HG02852 (cell line): ENCODE measurements at regions not wholly inside any gene's neighbourhood (a gene's known extent, or its start where the extent isn't known, plus 50 kb on each side); places are given as distances from the start of the nearest gene placed in this dataset.

ENCODE experiments used
- ATAC-seq: cut with Tn5 transposase; IDR thresholded peaks from one replicate; pipeline ENCODE4 v1.9.1; 2021; ENCODE audit warnings: mild to moderate bottlenecking, moderate library complexity; ENCODE audit not compliant: unreplicated experiment

DNA sequence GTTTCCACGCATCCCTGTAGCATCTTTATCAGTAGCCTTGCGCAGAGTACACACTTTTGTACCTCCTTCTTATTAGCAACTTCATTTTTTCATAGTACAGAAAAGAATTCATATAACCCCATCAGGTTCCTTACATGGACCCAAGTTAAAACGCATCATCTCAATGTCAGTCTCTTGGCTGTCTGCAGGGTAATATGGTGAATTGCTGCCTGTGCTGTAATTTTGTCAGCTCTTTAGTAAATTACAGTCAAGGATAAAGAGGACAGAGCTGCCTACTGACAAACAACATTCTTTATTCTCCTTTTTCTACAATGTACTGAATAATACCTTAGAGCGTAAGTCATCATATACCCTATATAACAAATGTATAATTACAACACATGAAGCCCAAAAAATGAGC is 222.5 kb downstream of the MRPL39 start:
- ATAC-seq: no peak

DNA sequence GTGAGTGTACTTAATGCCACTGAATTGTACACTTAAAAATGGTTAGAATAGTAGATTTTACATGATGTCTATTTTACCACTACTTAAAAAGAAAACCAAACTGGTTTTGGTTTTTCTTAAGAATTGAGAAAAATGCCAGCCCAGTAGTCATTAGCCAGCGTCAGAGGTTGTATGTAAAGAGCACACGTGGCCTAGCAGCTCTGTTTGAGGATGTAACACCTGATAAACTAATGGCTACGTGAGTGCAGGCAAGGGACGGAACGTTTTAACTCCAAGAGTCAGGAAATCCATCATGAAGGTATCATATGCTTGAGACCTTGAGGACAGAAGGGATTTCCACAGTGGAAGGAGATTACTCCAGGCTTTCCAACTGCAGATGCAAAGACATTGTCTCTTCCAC is 223.7 kb downstream of the MRPL39 start:
- ATAC-seq: no peak

DNA sequence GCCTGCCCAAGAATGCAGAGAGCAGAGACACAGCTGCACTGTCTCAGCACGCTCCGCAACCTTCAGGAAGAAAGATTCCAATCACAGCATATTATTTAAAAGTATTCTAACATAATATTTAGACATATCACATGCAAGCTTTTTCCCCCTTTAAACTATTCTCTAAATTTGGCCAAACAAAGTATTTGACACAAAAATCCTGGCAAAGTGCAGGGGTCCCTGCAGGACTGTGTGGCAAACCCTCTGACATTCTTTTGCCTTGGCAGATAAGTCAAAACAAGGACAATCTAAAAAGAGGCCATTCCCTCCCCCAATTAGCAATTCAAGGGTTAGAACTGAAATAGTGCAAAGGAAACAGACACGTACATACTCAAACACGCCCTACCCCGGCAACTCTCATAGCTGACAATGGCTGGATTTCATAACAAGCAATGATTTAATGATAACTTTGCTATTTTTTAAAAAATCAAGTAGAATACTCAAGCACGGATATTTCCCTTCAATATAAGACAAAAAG is 225.3 kb downstream of the MRPL39 start:
- no peak for ATAC-seq

DNA sequence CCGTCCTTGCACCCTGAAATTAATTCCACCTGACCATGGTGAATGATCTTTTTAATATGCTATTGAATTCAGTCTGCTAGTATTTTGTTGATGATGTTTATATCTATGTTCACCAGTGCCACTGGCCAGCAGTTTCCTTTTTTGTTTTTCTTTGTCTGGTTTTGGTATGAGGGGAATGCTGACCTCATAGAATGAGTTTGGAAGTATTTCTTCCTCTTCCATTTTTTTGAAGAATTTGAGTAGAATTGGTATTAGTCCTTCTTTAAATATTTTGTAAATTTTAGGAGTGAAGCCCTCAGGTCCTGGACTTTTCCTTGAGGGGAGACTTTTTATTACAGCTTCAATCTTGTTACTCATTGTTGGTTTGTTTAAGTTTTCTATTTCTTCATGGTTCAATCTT is 231.6 kb downstream of the MRPL39 start:
- ATAC-seq: no peak

DNA sequence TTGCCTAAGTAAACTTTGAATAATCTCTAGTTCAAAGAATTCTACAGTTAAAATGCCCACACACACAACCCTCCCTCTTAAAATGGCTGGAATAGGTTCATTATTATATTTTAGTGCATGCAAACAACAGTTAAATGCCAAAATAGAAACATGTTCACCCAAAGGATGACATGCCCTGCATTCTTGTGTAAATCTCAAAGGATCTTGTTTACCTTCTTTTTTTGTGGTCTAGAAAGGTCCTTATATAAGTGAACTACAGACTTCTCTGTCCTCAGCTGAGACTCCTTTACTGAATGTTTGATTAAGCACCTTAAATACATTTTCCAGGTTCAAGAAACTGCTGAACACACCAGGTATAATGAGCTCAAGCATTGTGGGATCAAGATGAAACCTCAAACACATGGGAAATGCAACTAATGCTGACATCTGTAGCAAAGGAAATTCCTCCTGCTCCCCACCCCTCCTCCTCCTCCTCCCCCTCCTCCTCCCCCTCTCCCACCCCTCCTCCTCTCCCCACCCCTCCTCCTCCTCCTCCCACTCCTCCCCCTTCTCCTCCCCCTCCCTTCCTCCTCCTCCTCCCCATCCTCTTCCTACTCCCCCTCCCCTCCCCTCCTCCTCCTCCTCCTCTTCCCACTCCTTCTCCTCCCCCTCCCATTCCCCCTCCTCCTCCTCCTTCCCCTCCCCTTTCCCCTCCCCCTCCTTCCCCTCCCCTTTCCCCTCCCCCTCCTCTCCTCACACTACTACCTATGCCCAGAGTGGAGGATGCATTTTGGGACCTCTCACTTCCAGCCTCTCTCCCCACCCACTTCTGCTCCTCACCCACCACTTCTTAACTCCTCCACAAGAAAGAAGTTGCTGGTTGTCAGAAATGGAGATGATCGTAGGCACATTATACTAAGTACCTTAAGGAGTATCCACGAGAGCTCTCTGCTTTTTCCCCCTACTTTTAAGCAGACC is 233.9 kb downstream of the MRPL39 start:
- no peak for ATAC-seq

DNA sequence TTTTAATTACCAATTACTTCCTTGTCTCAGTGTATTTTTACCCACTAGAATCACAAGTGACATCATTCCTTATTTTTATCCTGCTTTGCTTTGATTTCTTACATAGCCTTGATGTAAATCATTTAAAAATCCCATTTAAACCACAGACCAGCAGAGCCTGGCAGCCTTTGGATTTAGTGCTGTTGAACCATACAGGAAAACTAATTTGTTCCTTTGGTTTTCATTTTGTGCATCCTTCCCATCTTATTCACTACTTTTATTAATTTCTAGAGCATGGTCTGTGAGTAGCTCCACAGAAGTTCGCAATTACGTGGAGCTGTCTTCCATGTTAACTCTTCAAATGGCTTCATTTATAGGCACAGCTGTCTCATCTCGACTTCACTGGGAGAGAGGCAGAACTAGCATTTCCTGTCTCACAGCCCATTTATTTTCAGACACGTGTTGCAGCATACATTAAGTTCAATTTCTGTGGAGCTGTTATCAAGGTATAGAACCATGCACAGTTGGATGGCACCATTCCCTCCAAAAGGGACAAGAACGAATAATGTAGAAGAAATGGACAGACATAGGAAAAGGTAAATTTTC is 235.3 kb downstream of the MRPL39 start:
- no peak for ATAC-seq

DNA sequence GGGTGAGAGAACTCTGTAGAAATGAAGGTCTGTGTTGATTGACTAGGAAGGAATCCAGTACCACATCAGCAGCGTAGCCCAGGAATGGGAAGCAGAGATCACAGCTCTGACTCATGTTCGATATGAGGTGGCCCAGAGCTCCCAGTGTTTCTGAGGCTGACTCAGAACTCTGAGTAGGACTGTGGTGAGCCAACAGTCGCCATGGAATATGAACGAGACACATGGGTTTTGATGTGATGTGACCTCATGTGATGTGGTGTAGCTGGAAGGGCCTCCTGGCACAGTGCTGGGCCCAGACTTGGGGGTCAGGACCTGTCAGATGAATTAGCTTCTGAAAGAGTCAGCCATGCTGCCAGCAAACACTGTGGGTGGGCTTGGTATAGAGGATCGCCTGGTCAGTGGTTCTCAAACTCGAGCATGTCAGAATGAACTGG is 237.0 kb downstream of the MRPL39 start:
- no peak for ATAC-seq

DNA sequence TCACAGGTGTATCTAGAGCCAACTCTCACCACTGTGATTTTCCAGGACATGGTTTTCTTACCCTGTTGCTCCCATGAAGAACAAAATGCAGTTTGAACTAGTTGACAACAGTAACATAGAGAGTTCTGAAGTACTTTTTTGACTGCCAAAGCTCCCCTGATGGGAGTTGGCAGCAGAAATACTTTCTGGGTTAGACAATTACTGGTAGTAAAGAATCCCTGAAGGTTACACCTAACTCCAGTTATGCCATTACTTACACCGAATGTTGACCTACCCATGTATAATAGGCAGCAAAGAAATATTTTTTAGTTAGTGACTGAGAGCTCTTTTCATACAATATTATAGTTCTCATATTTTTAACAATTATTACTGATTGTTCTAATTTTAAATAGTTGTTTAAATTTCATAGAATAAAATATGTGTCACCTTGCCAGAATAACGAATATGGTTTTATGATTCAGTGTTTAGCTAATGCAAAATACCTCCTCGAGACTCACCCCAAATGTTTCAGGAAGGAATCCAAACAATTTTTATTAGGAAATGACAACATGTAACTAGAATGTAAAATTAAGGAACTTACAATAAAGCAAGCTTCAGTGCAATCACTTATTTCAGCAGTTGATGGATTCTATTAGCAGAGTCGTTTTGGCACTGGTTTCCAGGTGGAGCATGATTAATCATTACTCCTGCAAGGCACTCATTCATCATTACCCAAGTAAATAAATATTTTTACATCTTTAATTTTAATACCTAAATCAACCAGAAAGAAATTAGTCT is 237.6 kb downstream of the MRPL39 start:
- no peak for ATAC-seq

DNA sequence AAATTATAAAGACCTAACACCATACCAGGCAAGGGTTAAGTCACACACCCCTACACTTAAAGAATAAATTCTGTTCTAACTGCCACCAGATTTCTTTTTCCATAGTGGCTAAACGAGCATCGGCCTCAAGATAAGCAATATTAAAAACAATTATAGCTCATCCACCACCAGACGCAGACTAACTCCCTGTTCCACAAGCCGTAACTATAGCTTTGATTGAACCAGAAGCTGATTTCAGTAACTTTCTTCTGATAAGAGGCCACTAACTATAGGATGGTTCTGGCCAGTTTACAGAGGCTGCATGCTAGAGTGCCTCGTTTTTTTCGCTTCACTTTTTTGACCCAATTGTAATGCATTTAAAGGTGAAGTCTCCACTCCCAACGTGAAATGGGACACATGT is 238.8 kb downstream of the MRPL39 start:
- no peak for ATAC-seq

DNA sequence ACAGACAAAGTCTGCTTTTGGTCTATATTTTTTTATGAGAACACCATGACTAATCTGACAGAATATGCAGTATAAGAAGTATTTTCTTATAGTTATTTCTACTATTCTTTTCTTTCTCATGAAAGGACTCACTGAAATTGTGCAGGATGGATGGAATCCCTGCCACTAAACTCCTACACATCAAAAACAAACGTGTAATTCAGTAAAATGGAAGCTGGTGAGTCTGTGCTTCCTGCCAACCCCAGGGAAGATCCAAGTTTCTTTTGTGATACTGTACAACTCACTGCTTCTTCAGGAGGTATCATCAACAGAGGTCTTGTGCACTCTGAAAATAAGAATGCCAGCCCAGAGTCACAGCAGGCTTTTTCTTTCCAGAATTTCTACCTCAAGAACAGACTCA is 241.2 kb downstream of the MRPL39 start:
- ATAC-seq: no peak

DNA sequence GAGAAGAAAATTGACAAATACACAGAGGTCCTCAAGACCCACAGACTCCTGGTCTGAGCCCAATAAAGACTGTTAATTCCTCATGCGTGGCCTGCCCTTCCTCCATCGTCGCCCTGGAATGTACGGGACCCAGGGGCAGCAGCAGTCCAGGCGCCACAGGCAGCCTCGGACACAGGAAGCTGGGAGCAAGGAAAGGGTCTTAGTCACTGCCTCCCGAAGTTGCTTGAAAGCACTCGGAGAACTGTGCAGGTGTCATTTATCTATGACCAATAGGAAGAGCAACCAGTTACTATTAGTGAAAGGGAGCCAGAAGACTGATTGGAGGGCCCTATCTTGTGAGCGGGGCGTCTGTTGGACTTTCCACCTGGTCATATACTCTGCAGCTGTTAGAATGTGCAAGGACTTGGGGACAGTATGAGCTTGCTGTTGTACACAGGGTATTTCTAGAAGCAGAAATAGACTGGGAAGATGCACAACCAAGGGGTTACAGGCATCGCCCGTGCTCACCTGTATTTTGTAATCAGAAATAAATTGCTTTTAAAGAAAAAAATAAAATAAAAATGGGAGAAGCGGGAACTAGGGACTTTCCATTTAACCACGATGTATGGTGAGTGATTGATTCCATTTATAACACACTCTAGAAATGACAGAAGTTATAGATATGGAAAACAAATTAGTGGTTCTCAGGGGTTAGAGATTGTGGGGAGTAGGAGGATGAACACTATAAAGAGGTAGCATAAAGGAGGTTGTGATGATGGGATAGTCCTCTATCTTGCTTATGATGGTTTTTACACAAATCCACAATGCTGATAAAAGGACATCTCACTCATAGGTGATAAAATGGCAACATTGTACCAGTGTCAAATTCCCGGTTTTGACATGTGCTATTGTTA is 244.7 kb downstream of the MRPL39 start:
- ATAC-seq: no peak

DNA sequence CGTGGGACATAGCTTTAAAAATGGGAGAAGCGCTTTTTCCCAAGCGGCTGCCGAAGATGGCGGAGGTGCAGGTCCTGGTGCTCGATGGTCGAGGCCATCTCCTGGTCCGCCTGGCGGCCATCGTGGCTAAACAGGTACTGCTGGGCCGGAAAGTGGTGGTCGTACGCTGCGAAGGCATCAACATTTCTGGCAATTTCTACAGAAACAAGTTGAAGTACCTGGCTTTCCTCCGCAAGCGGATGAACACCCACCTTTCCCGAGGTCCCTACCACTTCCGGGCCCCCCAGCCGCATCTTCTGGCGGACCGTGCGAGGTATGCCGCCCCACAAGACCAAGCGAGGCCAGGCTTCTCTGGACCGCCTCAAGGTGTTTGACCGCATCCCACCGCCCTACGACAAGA is 245.5 kb downstream of the MRPL39 start:
- no peak for ATAC-seq

DNA sequence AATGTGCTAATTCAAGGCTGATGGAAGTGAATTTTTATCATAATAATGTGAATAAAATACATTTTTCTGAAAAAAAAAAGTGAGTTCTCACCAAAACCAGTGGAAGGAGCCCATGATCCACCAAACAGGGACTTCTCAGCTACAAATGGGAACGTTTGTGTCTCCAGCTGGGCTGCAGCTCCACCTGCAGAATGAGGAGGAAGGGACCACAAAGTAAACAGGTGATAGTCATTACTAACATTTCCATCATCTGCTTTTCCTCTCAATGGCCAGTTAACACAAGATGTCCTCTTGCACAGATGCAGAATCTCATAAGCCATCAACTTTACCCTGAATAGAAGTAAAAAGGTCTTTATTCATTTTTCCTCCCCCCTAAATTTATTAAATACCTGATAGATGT is 246.2 kb downstream of the MRPL39 start:
- no peak for ATAC-seq

DNA sequence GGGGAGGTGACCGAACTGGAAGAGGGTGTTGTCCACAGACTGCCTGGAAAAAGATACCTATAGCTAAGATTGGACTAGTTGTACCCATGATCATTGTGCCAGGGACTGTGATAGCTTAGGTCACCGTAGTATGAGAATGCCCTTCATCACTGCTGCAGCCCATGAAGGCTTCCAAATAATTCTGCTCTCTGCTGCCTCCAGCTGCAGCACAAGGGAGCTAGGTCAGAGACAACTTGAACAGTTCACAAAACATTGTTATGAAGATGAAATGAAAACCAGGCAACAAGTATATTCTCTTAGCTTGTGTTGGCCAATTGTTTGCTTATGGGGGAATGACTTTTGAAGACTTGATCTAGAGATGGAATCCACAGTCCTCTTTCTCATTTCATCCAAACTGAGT is 246.7 kb downstream of the MRPL39 start:
- ATAC-seq: no peak

DNA sequence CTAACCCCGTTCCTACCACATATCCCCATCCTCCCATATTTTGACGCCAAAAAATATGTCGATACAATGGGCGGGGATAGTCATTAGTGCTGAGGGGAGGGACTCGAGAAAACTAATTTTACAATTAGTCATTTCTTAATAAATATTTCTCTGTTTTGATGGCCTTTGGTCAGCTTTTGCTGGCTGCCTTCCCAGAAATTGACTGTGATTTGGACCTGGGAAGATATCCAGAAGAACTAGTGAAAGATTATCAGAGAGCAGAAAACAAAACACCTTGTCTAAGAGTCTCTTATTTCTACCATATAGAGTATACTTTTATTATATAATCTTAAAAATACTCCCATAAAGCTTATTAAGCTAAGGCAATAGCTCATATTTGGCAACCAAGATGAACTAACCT is 247.6 kb downstream of the MRPL39 start:
- ATAC-seq: no peak

DNA sequence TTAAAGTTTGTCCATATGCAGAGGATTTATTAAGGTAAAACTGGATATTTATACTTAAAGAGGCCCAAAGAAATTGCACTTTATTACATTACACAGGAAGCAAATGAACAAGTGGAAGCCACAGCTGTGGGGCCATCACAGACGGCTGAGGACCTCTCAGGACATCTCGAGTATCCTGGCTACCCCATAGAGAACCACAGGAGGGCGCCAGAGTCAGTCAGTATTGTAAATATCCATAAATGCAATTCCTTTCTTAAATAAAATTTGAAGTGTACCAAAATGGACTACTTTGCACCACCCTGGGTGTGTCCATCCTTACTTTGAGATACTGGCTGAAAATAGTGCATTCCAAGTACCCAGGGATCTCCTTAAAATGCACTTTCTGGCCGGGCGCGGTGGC is 257.2 kb downstream of the MRPL39 start:
- no peak for ATAC-seq

DNA sequence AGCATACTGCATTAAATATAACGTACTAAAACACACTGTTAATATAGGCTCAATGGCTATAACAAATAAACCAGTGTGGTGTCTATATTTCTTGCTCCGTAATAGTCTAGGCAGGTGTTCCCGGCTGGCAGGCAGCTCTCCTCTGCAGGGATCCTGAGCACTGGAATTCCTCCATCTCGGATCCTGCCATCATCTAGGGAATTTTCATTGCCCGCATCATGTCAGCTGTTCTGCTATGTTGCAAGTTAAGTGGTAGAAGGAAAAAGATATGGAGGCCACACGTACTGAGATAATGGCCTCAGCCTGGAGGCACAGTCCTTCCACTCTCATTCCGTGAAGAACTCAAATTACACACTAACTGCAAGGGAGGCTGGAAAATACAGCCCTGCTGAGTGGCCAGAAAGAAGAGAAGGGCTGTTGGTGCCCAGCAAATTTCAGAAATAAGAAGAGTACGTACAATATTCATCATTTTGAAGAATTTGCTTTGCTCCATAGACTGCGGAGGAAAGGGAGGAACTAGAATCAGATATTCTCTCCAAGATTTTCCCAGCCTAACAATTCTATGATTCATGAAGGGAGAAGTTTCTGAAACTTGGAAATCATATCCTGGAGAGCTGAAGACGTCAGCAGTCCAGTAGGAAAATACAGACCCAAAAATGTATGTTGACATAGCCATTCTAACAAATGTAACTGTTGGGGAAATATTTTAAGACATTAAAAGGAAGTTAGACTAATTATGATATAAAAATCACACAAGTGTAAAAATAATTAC is 263.3 kb downstream of the MRPL39 start:
- no peak for ATAC-seq

DNA sequence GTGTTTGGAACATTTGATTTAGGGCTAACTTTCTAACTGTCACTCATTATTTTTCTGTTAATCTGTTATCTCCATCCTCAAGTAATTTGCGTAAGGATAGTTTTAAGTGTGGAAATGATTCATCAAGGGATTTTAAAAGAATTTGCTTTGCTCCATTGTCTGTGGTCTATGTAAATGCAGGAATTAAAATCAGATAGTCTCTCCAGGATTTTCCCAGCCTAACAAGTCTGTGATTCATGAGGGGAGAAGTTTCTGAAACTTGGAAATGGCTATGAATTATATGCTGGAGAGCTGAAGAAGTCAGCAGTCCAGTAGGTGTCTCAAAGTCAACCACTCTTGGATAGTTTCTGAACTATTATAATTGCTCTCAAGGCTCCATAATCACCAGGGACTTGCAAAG is 264.5 kb downstream of the MRPL39 start:
- no peak for ATAC-seq

DNA sequence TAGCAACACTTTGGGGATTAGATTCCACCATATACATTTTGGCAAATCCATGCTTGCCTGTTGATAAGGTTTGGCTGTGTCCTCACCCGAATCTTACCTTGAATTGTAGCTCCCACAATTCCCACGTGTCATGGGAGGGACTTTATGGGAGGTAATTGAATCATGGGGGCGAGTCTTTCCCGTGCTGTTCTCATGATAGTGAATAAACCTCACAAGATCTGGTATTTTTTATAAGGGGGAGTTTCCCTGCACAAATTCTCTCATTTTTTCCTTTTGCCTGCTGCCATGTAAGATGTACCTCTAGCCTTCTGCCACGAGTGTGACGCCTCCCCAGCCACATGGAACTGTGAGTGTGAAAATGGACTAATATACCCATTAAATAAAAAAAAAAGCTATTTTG is 265.3 kb downstream of the MRPL39 start:
- no peak for ATAC-seq

DNA sequence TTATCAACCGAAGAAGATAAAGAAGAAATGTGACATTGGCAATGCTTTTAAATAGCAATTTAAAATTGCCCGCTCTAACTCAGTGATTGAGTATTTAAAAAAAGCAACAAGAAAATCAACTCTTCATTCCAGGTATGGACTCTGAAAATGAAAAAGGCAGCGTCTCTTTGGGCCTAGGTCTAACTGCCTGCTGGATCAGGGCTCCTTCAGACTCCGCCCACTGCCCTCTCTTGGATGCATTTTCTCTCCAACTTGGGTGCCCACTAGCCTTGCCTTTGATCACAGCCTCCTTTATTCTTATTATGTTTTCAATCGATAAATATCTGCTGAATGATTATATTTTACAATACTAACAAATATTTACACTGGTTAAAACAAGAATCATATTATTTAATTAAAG is 268.9 kb downstream of the MRPL39 start:
- no peak for ATAC-seq
